ENCODE measurements at regions not wholly inside any gene's neighbourhood (a gene's known extent, or its start where the extent isn't known, plus 50 kb on each side); places are given as distances from the start of the nearest gene placed in this dataset.
"Not testable (repeated sequence)": the region's sequence is repeated elsewhere in the genome, so short reads cannot be mapped to it uniquely, and the experiment has no call there.

- Histone ChIP-seq H3K4me3 (ENCODE audit: low read length) (no peak overlapping the region), H2AFZ (ENCODE audit: low read depth, low read length) (no peak overlapping the region), H3K9me3 (ENCODE audit: low read length) (no peaks in the 10 kb centered on the region), H3K27me3 (ENCODE audit: insufficient read depth, low read length) (no peaks in the 10 kb centered on the region), H3K36me3 (ENCODE audit: insufficient read depth, low read length) (no peaks in the 10 kb centered on the region), H3K4me1 (ENCODE audit: insufficient read depth, low read length) (no peaks in the 10 kb centered on the region)
Measured at GRCh38 chrX:128848374-128848773, 674.9 kb downstream of the SMARCA1 start.

DNA sequence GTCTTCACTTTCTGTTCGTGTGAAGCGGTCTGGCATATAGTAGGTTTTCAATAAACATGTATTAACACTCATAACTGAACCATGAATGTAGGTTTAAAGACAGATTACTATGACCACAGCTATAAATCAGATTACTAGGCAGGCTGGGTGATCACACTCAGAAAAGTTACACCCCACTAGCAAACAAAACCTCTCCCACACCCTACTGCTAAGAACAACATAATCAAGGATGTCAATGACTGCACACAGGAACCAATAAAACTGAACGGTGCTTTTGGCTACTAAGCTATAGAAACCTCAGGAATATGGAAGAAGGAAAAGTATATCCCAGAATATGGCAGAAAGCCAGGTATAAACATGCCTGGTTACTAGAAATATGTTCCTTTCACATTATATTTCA, 676.9 kb downstream of the SMARCA1 start:
- Histone ChIP-seq H3K4me3 (ENCODE audit: low read length) (no peak overlapping the region), H3K9me3 (ENCODE audit: low read length) (no peaks in the 10 kb centered on the region), H3K36me3 (ENCODE audit: insufficient read depth, low read length) (no peaks in the 10 kb centered on the region), H3K27me3 (ENCODE audit: insufficient read depth, low read length) (no peaks in the 10 kb centered on the region), H2AFZ (ENCODE audit: low read depth, low read length) (no peak overlapping the region), H3K4me1 (ENCODE audit: insufficient read depth, low read length) (no peaks in the 10 kb centered on the region)

DNA sequence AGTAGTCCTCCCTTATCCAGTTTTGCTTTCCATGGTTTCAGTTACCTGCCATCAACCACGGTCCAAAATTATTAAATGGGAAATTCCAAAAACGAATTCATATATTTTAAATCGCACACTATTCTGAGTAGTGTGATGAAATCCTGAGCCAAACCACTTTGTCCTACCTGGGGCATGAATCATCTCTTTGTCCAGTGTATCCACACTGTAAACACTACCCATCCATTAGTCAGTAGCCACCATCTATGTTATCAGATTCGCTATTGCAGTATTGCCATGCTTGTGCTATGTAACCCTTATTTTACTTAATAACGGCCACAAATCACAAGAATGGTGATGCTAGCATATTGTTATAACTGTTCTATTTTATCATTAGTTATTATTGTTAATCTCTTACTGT, 704.6 kb downstream of the SMARCA1 start:
- Histone ChIP-seq H3K36me3 (ENCODE audit: insufficient read depth, low read length) (no peaks in the 10 kb centered on the region), H3K4me3 (ENCODE audit: low read length) (no peak overlapping the region), H2AFZ (ENCODE audit: low read depth, low read length) (no peak overlapping the region), H3K4me1 (ENCODE audit: insufficient read depth, low read length) (no peaks in the 10 kb centered on the region), H3K9me3 (ENCODE audit: low read length) (no peaks in the 10 kb centered on the region), H3K27me3 (ENCODE audit: insufficient read depth, low read length) (no peaks in the 10 kb centered on the region)

- Histone ChIP-seq H3K27me3 (ENCODE audit: insufficient read depth, low read length) (no peaks in the 10 kb centered on the region), H3K36me3 (ENCODE audit: insufficient read depth, low read length) (no peaks in the 10 kb centered on the region), H3K4me3 (ENCODE audit: low read length) (no peak overlapping the region), H3K9me3 (ENCODE audit: low read length) (no peaks in the 10 kb centered on the region), H3K4me1 (ENCODE audit: insufficient read depth, low read length) (no peaks in the 10 kb centered on the region), H2AFZ (ENCODE audit: low read depth, low read length) (no peak overlapping the region)
Measured at GRCh38 chrX:128816919-128817318, 706.4 kb downstream of the SMARCA1 start.

GRCh38 chrX:128807367-128807766, 715.9 kb downstream of the SMARCA1 start:
- H2AFZ ChIP-seq (ENCODE audit: low read depth, low read length) = no peak overlapping the region
- no peaks in the 10 kb centered on the region for H3K36me3 ChIP-seq (ENCODE audit: insufficient read depth, low read length)
- no peaks in the 10 kb centered on the region for H3K4me1 ChIP-seq (ENCODE audit: insufficient read depth, low read length)
- peaks cover 3% of the 10 kb centered on the region for H3K9me3 ChIP-seq (ENCODE audit: low read length)
- no peaks in the 10 kb centered on the region for H3K27me3 ChIP-seq (ENCODE audit: insufficient read depth, low read length)
- H3K4me3 ChIP-seq (ENCODE audit: low read length) = no peak overlapping the region

DNA sequence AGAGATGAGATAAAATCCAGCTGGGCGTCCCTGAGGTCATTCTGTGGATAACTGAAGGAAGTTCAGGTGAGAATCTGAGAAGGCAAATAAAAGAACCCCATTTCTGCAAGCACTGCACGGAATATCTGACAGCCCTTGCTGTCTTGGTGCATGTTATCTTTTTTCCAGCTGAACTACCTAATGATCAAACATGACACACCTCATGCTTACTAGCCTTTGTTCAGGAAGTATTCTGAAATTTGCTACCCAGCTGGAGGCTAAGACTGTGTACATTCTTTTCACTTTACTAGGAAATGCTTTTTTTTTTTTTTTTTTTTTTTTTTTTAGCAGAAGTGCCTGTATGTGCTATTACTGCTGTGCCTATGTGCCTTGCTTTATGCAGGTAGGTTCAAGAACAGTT, 718.1 kb downstream of the SMARCA1 start:
- Histone ChIP-seq H3K4me1 (ENCODE audit: insufficient read depth, low read length) (no peaks in the 10 kb centered on the region), H3K36me3 (ENCODE audit: insufficient read depth, low read length) (no peaks in the 10 kb centered on the region), H3K9me3 (ENCODE audit: low read length) (peaks cover 3% of the 10 kb centered on the region), H2AFZ (ENCODE audit: low read depth, low read length) (no peak overlapping the region), H3K27me3 (ENCODE audit: insufficient read depth, low read length) (no peaks in the 10 kb centered on the region), H3K4me3 (ENCODE audit: low read length) (no peak overlapping the region)

DNA sequence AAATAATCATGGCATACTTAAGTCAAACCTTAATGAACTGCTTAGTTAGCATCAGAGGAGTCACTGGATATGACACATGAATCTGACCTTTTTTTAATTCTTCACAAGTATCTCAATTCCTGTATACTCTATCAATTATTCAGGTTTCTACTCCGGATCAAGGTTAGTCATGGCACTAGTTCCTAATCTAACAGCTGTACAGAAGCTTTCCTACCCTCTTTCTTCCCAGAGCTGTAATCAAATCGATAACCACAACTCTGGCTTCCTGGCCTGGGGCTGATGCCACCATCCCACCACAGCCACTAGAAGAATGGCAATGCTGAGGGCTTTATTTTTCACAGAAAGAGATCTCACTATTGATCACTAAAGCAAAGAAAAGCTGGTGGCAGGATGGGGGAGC, 718.5 kb downstream of the SMARCA1 start:
- Histone ChIP-seq H3K9me3 (ENCODE audit: low read length) (peaks cover 3% of the 10 kb centered on the region), H3K36me3 (ENCODE audit: insufficient read depth, low read length) (no peaks in the 10 kb centered on the region), H3K4me3 (ENCODE audit: low read length) (no peak overlapping the region), H3K27me3 (ENCODE audit: insufficient read depth, low read length) (no peaks in the 10 kb centered on the region), H3K4me1 (ENCODE audit: insufficient read depth, low read length) (no peaks in the 10 kb centered on the region), H2AFZ (ENCODE audit: low read depth, low read length) (no peak overlapping the region)

DNA sequence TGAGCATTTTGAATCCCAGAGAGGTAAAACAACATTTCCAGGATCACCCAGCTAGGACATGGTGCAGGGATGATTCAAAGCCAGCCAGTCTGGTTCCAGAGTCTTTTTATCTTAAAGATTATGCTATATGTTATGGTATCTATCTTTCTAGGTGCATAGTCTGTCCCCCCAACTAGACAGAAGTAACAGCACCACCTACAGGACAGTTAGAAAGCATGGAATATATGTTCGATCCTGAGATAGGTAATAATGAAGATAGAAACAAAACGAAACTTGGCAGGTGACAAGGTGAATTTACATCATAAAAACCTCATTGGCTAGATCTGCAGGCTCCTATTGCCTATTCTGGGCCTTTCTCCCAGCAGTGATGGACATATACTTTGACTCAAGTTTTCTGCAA, 723.2 kb downstream of the SMARCA1 start:
- Histone ChIP-seq H3K36me3 (ENCODE audit: insufficient read depth, low read length) (no peaks in the 10 kb centered on the region), H3K27me3 (ENCODE audit: insufficient read depth, low read length) (no peaks in the 10 kb centered on the region), H2AFZ (ENCODE audit: low read depth, low read length) (no peak overlapping the region), H3K9me3 (ENCODE audit: low read length) (no peaks in the 10 kb centered on the region), H3K4me1 (ENCODE audit: insufficient read depth, low read length) (no peaks in the 10 kb centered on the region), H3K4me3 (ENCODE audit: low read length) (no peak overlapping the region)

DNA sequence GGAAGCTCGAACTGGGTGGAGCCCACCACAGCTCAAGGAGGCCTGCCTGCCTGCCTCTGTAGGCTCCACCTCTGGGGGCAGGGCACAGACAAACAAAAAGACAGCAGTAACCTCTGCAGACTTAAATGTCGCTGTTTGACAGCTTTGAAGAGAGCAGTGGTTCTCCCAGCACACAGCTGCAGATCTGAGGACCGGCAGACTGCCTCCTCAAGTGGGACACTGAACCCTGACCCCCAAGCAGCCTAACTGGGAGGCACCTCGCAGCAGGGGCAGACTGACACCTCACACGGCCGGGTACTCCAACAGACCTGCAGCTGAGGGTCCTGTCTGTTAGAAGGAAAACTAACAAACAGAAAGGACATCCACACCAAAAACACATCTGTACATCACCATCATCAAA, 730.9 kb upstream of the ACTRT1 start:
- not testable (repeated sequence) for H3K36me3 ChIP-seq (ENCODE audit: insufficient read depth, low read length); H3K9me3 ChIP-seq (ENCODE audit: low read length)

DNA sequence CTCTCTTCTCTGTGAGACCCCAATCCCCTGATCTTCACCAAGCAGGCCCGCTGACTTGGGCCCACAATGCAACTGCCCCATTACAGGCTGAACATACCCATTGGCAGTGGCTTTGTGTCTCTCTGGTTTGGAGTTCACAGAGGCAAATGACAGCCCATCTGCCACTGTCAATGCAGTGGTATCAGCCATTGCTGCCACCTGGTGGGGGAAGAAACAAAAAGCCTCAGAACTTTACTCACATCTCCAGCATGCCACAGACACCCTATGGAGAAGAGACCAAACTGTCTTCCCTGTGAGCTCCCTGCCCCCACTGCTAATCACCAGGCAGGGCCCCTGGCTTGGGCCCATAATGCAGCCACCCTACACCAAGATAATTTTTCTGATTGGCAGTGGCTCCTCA, 729.3 kb upstream of the ACTRT1 start:
- H3K27me3 ChIP-seq (ENCODE audit: insufficient read depth, low read length) = no peaks in the 10 kb centered on the region
- H3K4me1 ChIP-seq (ENCODE audit: insufficient read depth, low read length) = no peaks in the 10 kb centered on the region
- H3K36me3 ChIP-seq (ENCODE audit: insufficient read depth, low read length) = no peaks in the 10 kb centered on the region
- H2AFZ ChIP-seq (ENCODE audit: low read depth, low read length) = no peak overlapping the region
- no peak overlapping the region for H3K4me3 ChIP-seq (ENCODE audit: low read length)
- no peaks in the 10 kb centered on the region for H3K9me3 ChIP-seq (ENCODE audit: low read length)

More for the DNA sequence above, 730.9 kb upstream of the ACTRT1 start:
- not testable (repeated sequence) for H3K4me1 ChIP-seq (ENCODE audit: insufficient read depth, low read length); H2AFZ ChIP-seq (ENCODE audit: low read depth, low read length); H3K4me3 ChIP-seq (ENCODE audit: low read length); H3K27me3 ChIP-seq (ENCODE audit: insufficient read depth, low read length)

DNA sequence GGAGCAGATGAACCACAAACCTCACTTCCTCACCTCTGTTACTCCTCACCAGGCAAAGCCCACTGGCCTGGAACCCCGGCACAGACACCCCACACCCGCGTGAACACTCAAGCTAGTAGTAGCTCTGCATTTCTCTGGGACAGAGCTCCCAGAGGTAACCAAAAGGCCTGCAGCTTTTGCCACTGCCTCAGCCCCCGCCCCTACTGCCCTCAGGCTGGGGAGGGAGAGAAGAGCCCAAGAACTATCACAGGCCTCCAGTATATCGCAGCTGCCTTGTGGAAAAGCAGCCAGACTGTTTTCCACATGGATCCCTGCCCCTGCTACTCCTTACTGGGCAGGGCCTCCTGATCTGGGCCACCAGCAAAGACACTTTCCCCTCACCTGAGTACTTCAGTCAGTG, 728.7 kb upstream of the ACTRT1 start:
- Histone ChIP-seq H3K36me3 (ENCODE audit: insufficient read depth, low read length) (no peaks in the 10 kb centered on the region), H3K4me1 (ENCODE audit: insufficient read depth, low read length) (no peaks in the 10 kb centered on the region), H2AFZ (ENCODE audit: low read depth, low read length) (no peak overlapping the region), H3K4me3 (ENCODE audit: low read length) (no peak overlapping the region), H3K27me3 (ENCODE audit: insufficient read depth, low read length) (no peaks in the 10 kb centered on the region), H3K9me3 (ENCODE audit: low read length) (no peaks in the 10 kb centered on the region)

DNA sequence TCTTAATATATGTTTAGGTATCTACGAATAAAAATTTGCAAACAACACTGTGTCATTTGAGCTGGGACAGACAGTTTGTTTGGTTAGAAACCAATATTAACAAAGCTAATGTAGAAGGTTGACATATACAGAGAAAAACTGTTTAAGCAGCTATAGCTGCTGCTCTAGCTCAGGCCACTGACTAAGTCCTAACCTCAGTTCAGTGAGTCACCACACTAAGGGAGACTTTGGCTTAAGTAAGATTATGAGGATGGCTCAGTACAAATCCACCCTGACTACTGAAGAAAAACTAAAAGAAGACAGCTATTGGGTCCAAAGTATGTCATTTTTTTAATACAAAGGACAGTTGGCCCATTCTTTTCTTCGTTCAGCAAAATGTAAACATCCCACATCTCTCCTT, 717.3 kb upstream of the ACTRT1 start:
- no peak overlapping the region for H3K4me3 ChIP-seq (ENCODE audit: low read length)

DNA sequence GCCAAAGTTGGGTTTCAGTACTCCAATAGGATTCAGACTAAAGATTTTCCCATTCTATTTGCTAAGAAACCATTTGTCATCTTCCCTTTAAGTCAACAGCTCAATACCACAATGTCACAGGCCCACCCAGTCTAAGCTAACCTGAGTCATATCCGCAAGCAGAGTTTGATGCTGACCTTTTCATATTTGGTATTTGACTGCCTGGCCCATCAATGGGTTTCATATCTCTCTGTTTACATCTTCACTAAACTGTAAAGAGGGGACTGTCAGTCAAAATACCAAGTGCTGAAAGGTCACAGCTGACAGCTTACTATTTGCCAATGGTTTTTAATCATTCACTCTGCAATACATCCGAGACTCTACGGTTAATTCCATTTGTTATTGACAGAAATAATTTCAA, 707.5 kb upstream of the ACTRT1 start:
- Histone ChIP-seq H3K9me3 (ENCODE audit: low read length) (no peaks in the 10 kb centered on the region), H3K27me3 (ENCODE audit: insufficient read depth, low read length) (no peaks in the 10 kb centered on the region), H3K4me1 (ENCODE audit: insufficient read depth, low read length) (no peaks in the 10 kb centered on the region), H2AFZ (ENCODE audit: low read depth, low read length) (no peak overlapping the region), H3K36me3 (ENCODE audit: insufficient read depth, low read length) (no peaks in the 10 kb centered on the region), H3K4me3 (ENCODE audit: low read length) (no peak overlapping the region)

More for the DNA sequence above, 717.3 kb upstream of the ACTRT1 start:
- no peaks in the 10 kb centered on the region for H3K36me3 ChIP-seq (ENCODE audit: insufficient read depth, low read length)
- H3K27me3 ChIP-seq (ENCODE audit: insufficient read depth, low read length) = no peaks in the 10 kb centered on the region
- no peak overlapping the region for H2AFZ ChIP-seq (ENCODE audit: low read depth, low read length)
- no peaks in the 10 kb centered on the region for H3K4me1 ChIP-seq (ENCODE audit: insufficient read depth, low read length)
- H3K9me3 ChIP-seq (ENCODE audit: low read length) = no peaks in the 10 kb centered on the region

DNA sequence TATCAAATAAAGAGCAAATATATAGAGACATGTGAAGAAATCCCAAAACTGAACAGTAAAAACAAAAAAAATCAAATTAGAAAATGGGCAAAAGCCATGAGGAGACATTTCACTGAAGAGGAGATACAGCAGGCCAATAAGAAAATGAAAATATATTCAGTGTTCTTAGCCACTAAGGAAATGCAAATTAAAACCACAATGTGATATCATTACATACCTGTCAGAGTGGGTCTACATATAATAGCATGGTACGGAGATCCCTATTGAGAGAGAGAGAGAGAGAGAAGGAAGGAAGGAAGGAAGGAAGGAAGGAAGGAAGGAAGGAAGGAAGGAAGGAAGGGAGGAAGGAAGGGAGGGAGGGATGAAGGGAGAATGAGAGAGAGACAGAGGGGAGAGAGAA, 707.0 kb upstream of the ACTRT1 start:
- H3K9me3 ChIP-seq (ENCODE audit: low read length) = no peaks in the 10 kb centered on the region
- no peak overlapping the region for H3K4me3 ChIP-seq (ENCODE audit: low read length)
- H3K4me1 ChIP-seq (ENCODE audit: insufficient read depth, low read length) = no peaks in the 10 kb centered on the region
- no peaks in the 10 kb centered on the region for H3K36me3 ChIP-seq (ENCODE audit: insufficient read depth, low read length)
- no peak overlapping the region for H2AFZ ChIP-seq (ENCODE audit: low read depth, low read length)
- H3K27me3 ChIP-seq (ENCODE audit: insufficient read depth, low read length) = no peaks in the 10 kb centered on the region
